Naive thymus-derived CD4-positive, alpha-beta T cell (primary cell): ENCODE measurements at regions not wholly inside any gene's neighbourhood (a gene's known extent, or its start where the extent isn't known, plus 50 kb on each side); places are given as distances from the start of the nearest gene placed in this dataset.

Experiments used
- ATAC-seq: fragments of 150-1000 bp; cut with Tn5 transposase; 2 replicates; pipeline ENCODE4 v1.10.0; 2021; ENCODE audit warnings: mild to moderate bottlenecking, moderate library complexity
- CTCF ChIA-PET: fragments of 350-600 bp; sonication (Branson Sonifier 250); formaldehyde crosslinking; loops from one replicate; lab custom pipeline; 2021; ENCODE audit warnings: antibody characterized with exemption; lab: Charles Lee
- POLR2A ChIA-PET: fragments of 350-600 bp; sonication (Branson Sonifier 250); formaldehyde crosslinking; loops from one replicate; lab custom pipeline; 2021; ENCODE audit warnings: antibody characterized with exemption, inconsistent platforms; lab: Charles Lee
- DNase-seq, 9 donors: peaks; one replicate each; pipeline versions ENCODE4 v3.0.0 to v3.0.0-alpha.2; 2020 to 2022; ENCODE audit warnings: mixed read lengths in 1 of 9
- H3K27ac ChIP-seq: one replicate; pipeline ENCODE4 v1.7.0; 2013; ENCODE audit warnings: mild to moderate bottlenecking, low read depth, low read length, moderate library complexity
- H3K27me3 ChIP-seq, 2 donors: one replicate each; pipeline ENCODE4 v1.7.0; 2013; ENCODE audit warnings: low read length in 2 of 2, mild to moderate bottlenecking in 2 of 2, moderate library complexity in 2 of 2; ENCODE audit not compliant: control insufficient read depth in 2 of 2, insufficient read depth in 2 of 2
- H3K36me3 ChIP-seq, 3 experiments: 1 replicate in 2 of 3; 2 replicates in 1 of 3; pipeline ENCODE4 v1.7.0; 2013; ENCODE audit warnings: low read length in 3 of 3, mild to moderate bottlenecking in 3 of 3, moderate library complexity in 1 of 3; ENCODE audit not compliant: insufficient read depth in 3 of 3, control insufficient read depth in 2 of 3
- H3K4me1 ChIP-seq, 2 donors: one replicate each; pipeline ENCODE4 v1.7.0; 2013; ENCODE audit warnings: low read length in 2 of 2, mild to moderate bottlenecking in 2 of 2, moderate library complexity in 1 of 2; ENCODE audit not compliant: control insufficient read depth in 2 of 2, insufficient read depth in 2 of 2
- H3K4me3 ChIP-seq: 2 replicates; pipeline ENCODE4 v1.7.0; 2013; ENCODE audit warnings: mild to moderate bottlenecking, low read length
- H3K9me3 ChIP-seq, 3 experiments: 1 replicate in 2 of 3; 2 replicates in 1 of 3; pipeline ENCODE4 v1.7.0; 2013; ENCODE audit warnings: low read length in 3 of 3; ENCODE audit not compliant: control insufficient read depth in 2 of 3
- H3K27ac Mint-ChIP-seq, 9 donors: one replicate each; pipeline ENCODE4 v1.8.0; 2020 to 2022; ENCODE audit warnings: mixed read lengths in 9 of 9, mild to moderate bottlenecking in 8 of 9, moderate library complexity in 5 of 9, inconsistent platforms in 2 of 9
- H3K27me3 Mint-ChIP-seq, 5 donors: one replicate each; pipeline ENCODE4 v1.8.0; 2021 to 2022; ENCODE audit warnings: mixed read lengths in 5 of 5, mild to moderate bottlenecking in 1 of 5
- H3K36me3 Mint-ChIP-seq, 5 donors: one replicate each; pipeline ENCODE4 v1.8.0; 2020 to 2022; ENCODE audit warnings: mixed read lengths in 5 of 5, mild to moderate bottlenecking in 3 of 5, inconsistent platforms in 1 of 5
- H3K4me1 Mint-ChIP-seq, 7 donors: one replicate each; pipeline ENCODE4 v1.8.0; 2020 to 2022; ENCODE audit warnings: mixed read lengths in 7 of 7, mild to moderate bottlenecking in 3 of 7, inconsistent platforms in 1 of 7
- H3K4me3 Mint-ChIP-seq, 10 donors: one replicate each; pipeline ENCODE4 v1.8.0; 2020 to 2022; ENCODE audit warnings: mild to moderate bottlenecking in 10 of 10, mixed read lengths in 10 of 10, moderate library complexity in 6 of 10, inconsistent platforms in 2 of 10
- H3K9me3 Mint-ChIP-seq, 11 donors: one replicate each; pipeline ENCODE4 v1.8.0; 2020 to 2022; ENCODE audit warnings: mixed read lengths in 11 of 11, mild to moderate bottlenecking in 4 of 11, inconsistent platforms in 1 of 11, moderate library complexity in 1 of 11
- intact Hi-C, 2 donors: fragments of 100-400 bp; cut with micrococcal nuclease; formaldehyde crosslinking; loops; one replicate each; pipeline ENCODE4 v1.15.1; 2023

- H3K27me3 Mint-ChIP-seq: peaks cover 0 to 20% (median 5%) of the 10 kb centered on the region in 5 donors
- H3K36me3 ChIP-seq: no peaks in the 10 kb centered on the region
- H3K27ac ChIP-seq: no peak overlapping the region
- ChIA-PET POLR2A (no interaction called here), CTCF (no interaction called here)
- H3K4me1 Mint-ChIP-seq: no peaks in the 10 kb centered on the region
- H3K4me3 Mint-ChIP-seq: no peak overlapping the region
- no peaks in the 10 kb centered on the region for H3K36me3 Mint-ChIP-seq
- no peaks in the 10 kb centered on the region for H3K9me3 Mint-ChIP-seq
- H3K27me3 ChIP-seq: no peaks in the 10 kb centered on the region
- DNase-seq (no peak), ATAC-seq (no peak)
- H3K4me3 ChIP-seq: no peak overlapping the region
- H3K9me3 ChIP-seq: no peaks in the 10 kb centered on the region
- H3K27ac Mint-ChIP-seq: no peak overlapping the region
- H3K4me1 ChIP-seq: no peaks in the 10 kb centered on the region
- intact Hi-C loops: no loop called here
Observed at GRCh38 chr9:135012166-135012565, 75.3 kb upstream of the OLFM1 start.

GRCh38 chr9:135014311-135015010, 73.0 kb upstream of the OLFM1 start:
- ChIA-PET POLR2A (no interaction called here), CTCF (no interaction called here)
- Mint-ChIP-seq H3K27me3 (peaks cover 0 to 17% (median 5%) of the 10 kb centered on the region in 5 donors), H3K9me3 (no peaks in the 10 kb centered on the region), H3K4me3 (no peak overlapping the region), H3K27ac (no peak overlapping the region), H3K36me3 (no peaks in the 10 kb centered on the region), H3K4me1 (no peaks in the 10 kb centered on the region)
- Histone ChIP-seq H3K4me3 (no peak overlapping the region), H3K9me3 (no peaks in the 10 kb centered on the region), H3K27me3 (no peaks in the 10 kb centered on the region), H3K4me1 (no peaks in the 10 kb centered on the region), H3K27ac (no peak overlapping the region), H3K36me3 (no peaks in the 10 kb centered on the region)
- DNase-seq (no peak), ATAC-seq (no peak)
- intact Hi-C loops: no loop called here

- H3K4me3 Mint-ChIP-seq: no peak overlapping the region
- peaks cover 0 to 19% (median 5%) of the 10 kb centered on the region in 5 donors for H3K27me3 Mint-ChIP-seq
- no peak for ATAC-seq
- H3K9me3 ChIP-seq: no peaks in the 10 kb centered on the region
- no peaks in the 10 kb centered on the region for H3K36me3 ChIP-seq
- DNase-seq: no peak
- H3K9me3 Mint-ChIP-seq: no peaks in the 10 kb centered on the region
- intact Hi-C loops: no loop called here
- no peaks in the 10 kb centered on the region for H3K36me3 Mint-ChIP-seq
- ChIA-PET POLR2A (no interaction called here), CTCF (no interaction called here)
- no peak overlapping the region for H3K4me3 ChIP-seq
- no peak overlapping the region for H3K27ac ChIP-seq
- no peaks in the 10 kb centered on the region for H3K4me1 Mint-ChIP-seq
- no peaks in the 10 kb centered on the region for H3K4me1 ChIP-seq
- H3K27ac Mint-ChIP-seq: no peak overlapping the region
- no peaks in the 10 kb centered on the region for H3K27me3 ChIP-seq
Observed at GRCh38 chr9:135015096-135015495, 72.4 kb upstream of the OLFM1 start.

GRCh38 chr9:135015565-135015964, 71.9 kb upstream of the OLFM1 start:
- no peak overlapping the region for H3K27ac Mint-ChIP-seq
- H3K9me3 Mint-ChIP-seq: peaks cover 0 to 2% (median 0%) of the 10 kb centered on the region in 11 donors
- POLR2A ChIA-PET: no interaction called here
- Histone ChIP-seq H3K9me3 (no peaks in the 10 kb centered on the region), H3K4me1 (no peaks in the 10 kb centered on the region), H3K27me3 (no peaks in the 10 kb centered on the region), H3K36me3 (no peaks in the 10 kb centered on the region), H3K27ac (no peak overlapping the region), H3K4me3 (no peak overlapping the region)
- DNase-seq (no peak), ATAC-seq (no peak)
- no peaks in the 10 kb centered on the region for H3K4me1 Mint-ChIP-seq
- no peaks in the 10 kb centered on the region for H3K36me3 Mint-ChIP-seq
- H3K4me3 Mint-ChIP-seq: no peak overlapping the region
- CTCF ChIA-PET: no interaction called here
- H3K27me3 Mint-ChIP-seq: peaks cover 0 to 19% (median 5%) of the 10 kb centered on the region in 5 donors
- intact Hi-C loops: no loop called here

GRCh38 chr9:135016037-135016640, 71.3 kb upstream of the OLFM1 start:
- H3K27me3 Mint-ChIP-seq: peaks cover 0 to 19% (median 5%) of the 10 kb centered on the region in 5 donors
- no peaks in the 10 kb centered on the region for H3K36me3 ChIP-seq
- H3K4me3 ChIP-seq: no peak overlapping the region
- no peak for ATAC-seq
- ChIA-PET CTCF (no interaction called here), POLR2A (no interaction called here)
- H3K4me3 Mint-ChIP-seq: no peak overlapping the region
- no peaks in the 10 kb centered on the region for H3K36me3 Mint-ChIP-seq
- no peak for DNase-seq
- H3K9me3 ChIP-seq: no peaks in the 10 kb centered on the region
- H3K4me1 ChIP-seq: no peaks in the 10 kb centered on the region
- no peaks in the 10 kb centered on the region for H3K27me3 ChIP-seq
- intact Hi-C loops: no loop called here
- no peaks in the 10 kb centered on the region for H3K4me1 Mint-ChIP-seq
- H3K27ac ChIP-seq: no peak overlapping the region
- H3K27ac Mint-ChIP-seq: no peak overlapping the region
- peaks cover 0 to 2% (median 0%) of the 10 kb centered on the region in 11 donors for H3K9me3 Mint-ChIP-seq

- Histone ChIP-seq H3K27ac (no peak overlapping the region), H3K4me1 (no peaks in the 10 kb centered on the region), H3K4me3 (no peak overlapping the region), H3K27me3 (no peaks in the 10 kb centered on the region), H3K9me3 (no peaks in the 10 kb centered on the region), H3K36me3 (no peaks in the 10 kb centered on the region)
- Mint-ChIP-seq H3K27me3 (peaks cover 0 to 19% (median 5%) of the 10 kb centered on the region in 5 donors), H3K9me3 (peaks cover 0 to 2% (median 0%) of the 10 kb centered on the region in 11 donors), H3K4me1 (no peaks in the 10 kb centered on the region), H3K4me3 (no peak overlapping the region), H3K36me3 (no peaks in the 10 kb centered on the region), H3K27ac (no peak overlapping the region)
- intact Hi-C loops: no loop called here
- ATAC-seq (no peak), DNase-seq (no peak)
- POLR2A ChIA-PET: no interaction called here
- CTCF ChIA-PET: interaction anchor here (0.6 kb wide), 1 partner anchor 1123 kb away, joined by 3 read pairs; no protein-coding TSS in a partner anchor
Observed at GRCh38 chr9:135016876-135017275, 70.6 kb upstream of the OLFM1 start.

GRCh38 chr9:135017899-135018298, 69.6 kb upstream of the OLFM1 start:
- Mint-ChIP-seq H3K4me3 (no peak overlapping the region), H3K36me3 (no peaks in the 10 kb centered on the region), H3K4me1 (no peaks in the 10 kb centered on the region), H3K9me3 (peaks cover 0 to 3% (median 0%) of the 10 kb centered on the region in 11 donors), H3K27me3 (peaks cover 0 to 19% (median 9%) of the 10 kb centered on the region in 5 donors), H3K27ac (no peak overlapping the region)
- H3K27ac ChIP-seq: no peak overlapping the region
- CTCF ChIA-PET: no interaction called here
- H3K36me3 ChIP-seq: no peaks in the 10 kb centered on the region
- POLR2A ChIA-PET: no interaction called here
- no peaks in the 10 kb centered on the region for H3K4me1 ChIP-seq
- intact Hi-C loops: no loop called here
- DNase-seq: no peak
- no peak for ATAC-seq
- no peak overlapping the region for H3K4me3 ChIP-seq
- H3K27me3 ChIP-seq: no peaks in the 10 kb centered on the region
- no peaks in the 10 kb centered on the region for H3K9me3 ChIP-seq
